ENCODE measurements at regions not wholly inside any gene's neighbourhood (a gene's known extent, or its start where the extent isn't known, plus 50 kb on each side); places are given as distances from the start of the nearest gene placed in this dataset.
"Not testable (repeated sequence)": the region's sequence is repeated elsewhere in the genome, so short reads cannot be mapped to it uniquely, and the experiment has no call there.

DNA sequence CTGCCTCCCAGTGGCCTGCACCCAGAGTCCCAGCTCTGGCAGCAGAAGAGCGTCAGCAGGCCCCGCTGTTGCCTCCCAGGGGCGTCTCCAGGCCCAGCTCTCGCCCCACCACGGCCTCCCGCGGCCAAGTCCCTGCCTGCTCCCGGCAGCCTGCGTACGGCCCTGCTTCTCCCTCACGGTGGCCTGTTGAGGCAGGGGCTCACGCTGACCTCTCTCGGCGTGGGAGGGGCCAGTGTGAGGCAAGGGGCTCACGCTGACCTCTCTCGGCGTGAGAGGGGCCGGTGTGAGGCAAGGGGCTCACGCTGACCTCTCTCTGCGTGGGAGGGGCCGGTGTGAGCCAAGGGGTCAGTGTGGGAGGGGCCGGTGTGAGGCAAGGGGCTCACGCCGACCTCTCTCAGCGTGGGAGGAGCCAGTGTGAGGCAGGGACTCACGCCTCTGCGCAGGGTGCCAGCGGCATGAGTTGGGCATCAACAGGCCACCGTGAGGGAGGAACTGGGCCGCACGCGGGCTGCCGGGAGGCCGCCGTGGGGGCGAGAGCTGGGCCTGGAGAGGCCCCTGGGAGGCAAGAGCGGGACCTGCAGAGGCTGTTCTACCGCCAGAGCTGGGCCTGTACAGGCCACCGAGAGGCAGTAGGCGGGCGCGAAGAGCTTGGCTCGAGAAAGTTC, 254.1 kb upstream of the NUPR2 start:
- not testable (repeated sequence) for H3K9ac ChIP-seq (ENCODE audit: low read depth in 1 of 3, low read length in 3 of 3); H3K9me3 ChIP-seq (ENCODE audit: control insufficient read depth in 3 of 3, low read length in 3 of 3); H3K36me3 ChIP-seq (ENCODE audit: control insufficient read depth in 3 of 3, insufficient read depth in 3 of 3, low read length in 3 of 3); H3K4me3 ChIP-seq (ENCODE audit: low read length in 3 of 3); H3K4me1 ChIP-seq (ENCODE audit: control insufficient read depth in 3 of 3, insufficient read depth in 3 of 3, low read length in 3 of 3); H3K27me3 ChIP-seq (ENCODE audit: control insufficient read depth in 3 of 3, insufficient read depth in 3 of 3, low read length in 3 of 3); H3K27ac ChIP-seq (ENCODE audit: low read depth, low read length)

DNA sequence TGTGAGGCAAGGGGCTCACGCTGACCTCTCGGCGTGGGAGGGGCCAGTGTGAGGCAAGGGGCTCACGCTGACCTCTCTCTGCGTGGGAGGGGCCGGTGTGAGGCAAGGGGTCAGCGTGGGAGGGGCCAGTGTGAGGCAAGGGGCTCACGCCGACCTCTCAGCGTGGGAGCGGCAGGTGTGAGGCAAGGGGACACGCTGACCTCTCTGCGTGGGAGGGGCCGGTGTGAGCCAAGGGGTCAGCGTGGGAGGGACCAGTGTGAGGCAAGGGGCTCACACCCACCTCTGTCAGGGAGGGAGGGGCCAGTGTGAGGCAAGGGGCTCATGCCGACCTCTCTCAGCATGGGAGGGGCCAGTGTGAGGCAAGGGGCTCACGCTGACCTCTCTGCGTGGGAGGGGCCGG, 251.7 kb upstream of the NUPR2 start:
- H3K9ac ChIP-seq (ENCODE audit: low read depth in 1 of 3, low read length in 3 of 3); H3K27me3 ChIP-seq (ENCODE audit: control insufficient read depth in 3 of 3, insufficient read depth in 3 of 3, low read length in 3 of 3); H3K4me3 ChIP-seq (ENCODE audit: low read length in 3 of 3); H3K9me3 ChIP-seq (ENCODE audit: control insufficient read depth in 3 of 3, low read length in 3 of 3); H3K36me3 ChIP-seq (ENCODE audit: control insufficient read depth in 3 of 3, insufficient read depth in 3 of 3, low read length in 3 of 3); H3K27ac ChIP-seq (ENCODE audit: low read depth, low read length); H3K4me1 ChIP-seq (ENCODE audit: control insufficient read depth in 3 of 3, insufficient read depth in 3 of 3, low read length in 3 of 3): not testable (repeated sequence)

DNA sequence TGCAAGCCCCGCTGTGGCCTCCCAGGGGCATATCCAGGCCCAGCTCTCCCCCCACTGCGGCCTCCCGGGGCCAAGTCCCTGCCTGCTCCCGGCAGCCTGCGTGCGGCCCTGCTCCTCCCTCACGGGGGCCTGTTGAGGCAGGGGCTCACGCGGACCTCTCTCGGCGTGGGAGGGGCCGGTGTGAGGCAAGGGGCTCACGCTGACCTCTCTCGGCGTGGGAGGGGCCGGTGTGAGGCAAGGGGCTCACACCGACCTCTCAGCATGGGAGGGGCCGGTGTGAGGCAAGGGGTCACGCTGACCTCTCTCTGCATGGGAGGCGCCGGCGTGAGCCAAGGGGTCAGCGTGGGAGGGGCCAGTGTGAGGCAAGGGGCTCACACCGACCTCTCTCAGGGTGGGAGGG, 251.2 kb upstream of the NUPR2 start:
- not testable (repeated sequence) for H3K9me3 ChIP-seq (ENCODE audit: control insufficient read depth in 3 of 3, low read length in 3 of 3); H3K36me3 ChIP-seq (ENCODE audit: control insufficient read depth in 3 of 3, insufficient read depth in 3 of 3, low read length in 3 of 3); H3K27ac ChIP-seq (ENCODE audit: low read depth, low read length); H3K4me3 ChIP-seq (ENCODE audit: low read length in 3 of 3); H3K4me1 ChIP-seq (ENCODE audit: control insufficient read depth in 3 of 3, insufficient read depth in 3 of 3, low read length in 3 of 3); H3K27me3 ChIP-seq (ENCODE audit: control insufficient read depth in 3 of 3, insufficient read depth in 3 of 3, low read length in 3 of 3); H3K9ac ChIP-seq (ENCODE audit: low read depth in 1 of 3, low read length in 3 of 3)

DNA sequence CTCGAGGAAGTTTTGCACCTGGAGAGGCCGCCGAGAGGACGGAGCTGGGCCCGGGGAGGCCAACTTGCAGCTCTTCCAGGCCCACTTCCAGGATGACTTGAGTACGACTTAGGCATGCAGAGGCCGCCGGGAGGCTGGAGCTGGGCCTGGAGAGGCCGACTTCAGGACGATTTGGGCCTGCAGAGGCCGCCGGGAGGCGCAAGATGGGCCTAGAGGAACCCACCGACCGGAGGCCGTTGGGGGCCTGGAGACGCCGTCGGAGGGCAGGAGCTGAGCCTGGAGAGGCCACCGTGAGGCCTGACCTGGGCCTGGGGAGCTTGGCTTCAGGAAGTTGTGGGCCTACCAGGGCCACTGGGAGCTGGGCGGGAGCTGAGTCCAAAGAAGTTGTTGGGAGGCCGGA, 250.5 kb upstream of the NUPR2 start:
- H3K27ac ChIP-seq (ENCODE audit: low read depth, low read length); H3K9ac ChIP-seq (ENCODE audit: low read depth in 1 of 3, low read length in 3 of 3); H3K9me3 ChIP-seq (ENCODE audit: control insufficient read depth in 3 of 3, low read length in 3 of 3); H3K36me3 ChIP-seq (ENCODE audit: control insufficient read depth in 3 of 3, insufficient read depth in 3 of 3, low read length in 3 of 3); H3K4me1 ChIP-seq (ENCODE audit: control insufficient read depth in 3 of 3, insufficient read depth in 3 of 3, low read length in 3 of 3); H3K4me3 ChIP-seq (ENCODE audit: low read length in 3 of 3); H3K27me3 ChIP-seq (ENCODE audit: control insufficient read depth in 3 of 3, insufficient read depth in 3 of 3, low read length in 3 of 3): not testable (repeated sequence)

DNA sequence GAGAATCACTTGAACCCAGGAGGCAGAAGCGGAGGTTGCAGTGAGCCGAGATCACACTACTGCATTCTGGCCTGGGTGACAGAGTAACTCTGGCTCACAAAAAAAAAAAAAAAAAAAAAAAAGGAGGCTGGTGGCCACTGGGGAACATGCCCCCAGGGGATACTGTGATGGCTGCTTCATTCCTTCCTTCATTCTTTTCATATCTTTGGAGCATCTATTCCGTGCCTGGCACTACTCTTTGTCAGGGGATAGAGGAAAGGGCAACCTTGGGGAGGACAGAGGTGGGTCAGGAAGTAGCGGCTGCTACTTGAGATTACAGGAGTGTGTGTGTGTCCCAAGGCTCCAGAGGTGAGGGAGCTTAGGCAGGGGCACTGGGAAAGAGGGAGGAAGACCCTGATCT, 236.4 kb upstream of the NUPR2 start:
- H3K27me3 ChIP-seq (ENCODE audit: control insufficient read depth in 3 of 3, insufficient read depth in 3 of 3, low read length in 3 of 3); H3K9ac ChIP-seq (ENCODE audit: low read depth in 1 of 3, low read length in 3 of 3); H3K4me1 ChIP-seq (ENCODE audit: control insufficient read depth in 3 of 3, insufficient read depth in 3 of 3, low read length in 3 of 3); H3K9me3 ChIP-seq (ENCODE audit: control insufficient read depth in 3 of 3, low read length in 3 of 3); H3K27ac ChIP-seq (ENCODE audit: low read depth, low read length); H3K36me3 ChIP-seq (ENCODE audit: control insufficient read depth in 3 of 3, insufficient read depth in 3 of 3, low read length in 3 of 3); H3K4me3 ChIP-seq (ENCODE audit: low read length in 3 of 3): not testable (repeated sequence)

DNA sequence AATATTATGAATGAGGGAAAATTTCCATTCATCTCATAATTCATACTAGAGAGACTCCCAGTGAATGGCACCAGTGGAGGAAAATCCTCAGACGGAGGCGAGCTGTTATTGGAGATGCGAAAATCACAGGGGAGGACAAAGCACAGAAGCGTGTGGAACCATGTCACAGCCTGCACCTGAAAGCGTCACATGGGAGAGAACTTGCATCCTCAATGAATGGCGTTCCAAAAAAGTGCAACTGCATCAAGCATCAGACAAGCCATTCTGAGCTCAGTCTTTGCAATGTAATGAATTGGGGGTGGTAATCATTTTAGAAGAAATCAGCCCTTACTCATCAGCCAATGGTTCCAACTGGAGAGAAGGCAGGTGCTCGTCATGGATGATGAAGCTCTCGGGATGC, 235.0 kb upstream of the NUPR2 start:
- H3K4me1 ChIP-seq (ENCODE audit: control insufficient read depth in 3 of 3, insufficient read depth in 3 of 3, low read length in 3 of 3); H3K36me3 ChIP-seq (ENCODE audit: control insufficient read depth in 3 of 3, insufficient read depth in 3 of 3, low read length in 3 of 3); H3K9ac ChIP-seq (ENCODE audit: low read depth in 1 of 3, low read length in 3 of 3): not testable (repeated sequence)

DNA sequence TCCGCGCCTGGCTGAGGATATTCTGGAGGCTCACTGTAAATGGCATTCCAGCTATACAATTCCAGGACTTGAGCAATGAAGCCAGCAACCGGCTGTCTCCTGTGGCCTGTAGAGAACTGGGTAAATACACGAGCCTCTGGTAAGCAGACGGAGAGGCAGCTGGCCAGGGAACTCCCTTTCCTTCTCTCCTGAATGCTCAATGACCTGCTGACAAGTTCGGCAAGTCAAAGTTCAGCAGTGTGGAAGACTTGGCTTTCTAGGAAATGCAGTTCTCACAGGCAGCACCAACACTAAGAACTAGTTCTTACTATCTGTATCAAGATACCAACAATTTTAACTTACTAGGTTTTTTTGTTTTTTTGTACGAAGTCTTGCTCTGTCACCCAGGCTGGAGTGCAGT, 232.1 kb upstream of the NUPR2 start:
- not testable (repeated sequence) for H3K4me3 ChIP-seq (ENCODE audit: low read length in 3 of 3); H3K4me1 ChIP-seq (ENCODE audit: control insufficient read depth in 3 of 3, insufficient read depth in 3 of 3, low read length in 3 of 3); H3K36me3 ChIP-seq (ENCODE audit: control insufficient read depth in 3 of 3, insufficient read depth in 3 of 3, low read length in 3 of 3); H3K27ac ChIP-seq (ENCODE audit: low read depth, low read length); H3K27me3 ChIP-seq (ENCODE audit: control insufficient read depth in 3 of 3, insufficient read depth in 3 of 3, low read length in 3 of 3); H3K9me3 ChIP-seq (ENCODE audit: control insufficient read depth in 3 of 3, low read length in 3 of 3); H3K9ac ChIP-seq (ENCODE audit: low read depth in 1 of 3, low read length in 3 of 3)

More for the DNA sequence above, 235.0 kb upstream of the NUPR2 start:
- H3K27ac ChIP-seq (ENCODE audit: low read depth, low read length); H3K9me3 ChIP-seq (ENCODE audit: control insufficient read depth in 3 of 3, low read length in 3 of 3); H3K27me3 ChIP-seq (ENCODE audit: control insufficient read depth in 3 of 3, insufficient read depth in 3 of 3, low read length in 3 of 3); H3K4me3 ChIP-seq (ENCODE audit: low read length in 3 of 3): not testable (repeated sequence)

DNA sequence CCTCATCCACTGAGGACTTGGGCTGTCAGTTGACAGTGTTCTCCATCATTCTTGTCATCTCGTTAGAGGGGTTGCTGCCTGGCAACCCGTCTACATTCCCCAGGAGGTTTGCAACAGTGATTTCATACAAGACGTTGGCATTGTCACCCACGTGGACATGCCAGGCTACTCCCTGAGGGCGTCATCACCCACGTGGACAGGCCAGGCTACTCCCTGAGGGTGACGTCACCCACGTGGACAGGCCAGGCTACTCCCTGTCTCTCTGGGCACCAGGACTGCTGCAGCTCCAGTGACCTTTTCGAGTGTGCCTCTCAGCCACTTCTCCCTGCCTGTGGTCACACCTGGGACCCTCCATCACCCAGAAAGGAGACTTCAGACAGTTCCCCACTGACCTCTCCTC, 212.1 kb upstream of the NUPR2 start:
- not testable (repeated sequence) for H3K9ac ChIP-seq (ENCODE audit: low read depth in 1 of 3, low read length in 3 of 3); H3K27me3 ChIP-seq (ENCODE audit: control insufficient read depth in 3 of 3, insufficient read depth in 3 of 3, low read length in 3 of 3); H3K27ac ChIP-seq (ENCODE audit: low read depth, low read length); H3K9me3 ChIP-seq (ENCODE audit: control insufficient read depth in 3 of 3, low read length in 3 of 3); H3K36me3 ChIP-seq (ENCODE audit: control insufficient read depth in 3 of 3, insufficient read depth in 3 of 3, low read length in 3 of 3); H3K4me3 ChIP-seq (ENCODE audit: low read length in 3 of 3); H3K4me1 ChIP-seq (ENCODE audit: control insufficient read depth in 3 of 3, insufficient read depth in 3 of 3, low read length in 3 of 3)

DNA sequence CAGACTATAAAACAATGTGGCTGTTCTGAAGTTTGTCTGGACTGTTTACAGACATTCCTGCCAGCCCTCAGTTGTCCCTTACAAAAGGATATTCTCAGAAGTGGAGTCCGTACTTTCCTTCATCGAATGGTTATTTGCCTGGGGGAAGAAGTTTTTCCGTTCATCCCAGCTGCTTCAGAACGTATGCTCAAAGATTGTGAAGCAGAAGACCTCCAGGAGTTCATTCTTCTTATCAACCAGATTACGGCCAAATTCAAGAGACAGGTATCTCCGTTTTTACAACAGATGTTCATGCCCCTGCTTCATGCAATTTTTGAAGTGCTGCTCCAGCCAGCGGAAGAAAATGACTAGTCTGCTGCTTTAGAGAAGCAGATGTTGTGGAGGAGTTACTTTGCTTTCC, 174.3 kb upstream of the NUPR2 start:
- H3K9me3 ChIP-seq (ENCODE audit: control insufficient read depth in 3 of 3, low read length in 3 of 3), result no peaks in the 10 kb centered on the region
- no peak overlapping the region for H3K9ac ChIP-seq (ENCODE audit: low read depth in 1 of 3, low read length in 3 of 3)
- no peaks in the 10 kb centered on the region for H3K27me3 ChIP-seq (ENCODE audit: control insufficient read depth in 3 of 3, insufficient read depth in 3 of 3, low read length in 3 of 3)
- H3K4me3 ChIP-seq (ENCODE audit: low read length in 3 of 3), result no peak overlapping the region
- no peaks in the 10 kb centered on the region for H3K4me1 ChIP-seq (ENCODE audit: control insufficient read depth in 3 of 3, insufficient read depth in 3 of 3, low read length in 3 of 3)
- H3K27ac ChIP-seq (ENCODE audit: low read depth, low read length), result no peak overlapping the region
- H3K36me3 ChIP-seq (ENCODE audit: control insufficient read depth in 3 of 3, insufficient read depth in 3 of 3, low read length in 3 of 3), result no peaks in the 10 kb centered on the region

DNA sequence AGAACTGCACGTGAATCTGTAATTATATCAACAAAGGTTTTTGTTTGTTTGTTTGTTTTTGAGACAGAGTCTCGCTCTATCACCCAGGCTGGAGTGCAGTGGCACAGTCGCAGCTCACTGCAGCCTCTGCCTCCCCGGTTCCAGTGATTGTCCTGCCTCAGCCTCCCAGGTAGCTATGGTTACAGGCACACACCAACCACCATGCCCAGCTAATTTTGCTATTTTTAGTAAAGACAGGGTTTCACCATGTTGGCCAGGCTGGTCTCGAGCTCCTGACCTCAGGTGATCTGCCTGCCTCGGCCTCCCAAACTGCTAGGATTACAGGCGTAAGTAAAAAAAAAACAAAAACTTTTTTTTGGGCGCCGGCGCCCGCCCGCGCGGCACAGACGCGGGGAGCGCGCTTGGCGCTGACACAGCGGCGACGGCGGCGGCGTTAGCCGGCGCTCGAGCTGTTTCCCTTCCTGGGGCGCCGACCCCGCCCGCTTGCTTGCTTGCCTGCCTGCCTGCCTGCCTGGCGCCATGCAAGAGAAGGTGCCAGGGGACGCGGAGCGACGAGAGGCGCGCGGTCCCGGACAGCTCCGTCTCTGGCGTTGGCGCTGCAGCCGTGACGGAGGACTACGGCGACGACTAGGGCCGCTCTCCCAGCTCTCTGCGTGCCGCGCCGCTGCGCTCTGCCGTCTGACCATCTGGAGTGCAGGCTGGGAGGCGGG, 171.4 kb upstream of the NUPR2 start:
- Histone ChIP-seq H3K9me3 (ENCODE audit: control insufficient read depth in 3 of 3, low read length in 3 of 3) (no peaks in the 10 kb centered on the region), H3K4me1 (ENCODE audit: control insufficient read depth in 3 of 3, insufficient read depth in 3 of 3, low read length in 3 of 3) (no peaks in the 10 kb centered on the region), H3K4me3 (ENCODE audit: low read length in 3 of 3) (peak overlapping the region; percentile 50 to 59 (median 54)), H3K27ac (ENCODE audit: low read depth, low read length) (no peak overlapping the region), H3K9ac (ENCODE audit: low read depth in 1 of 3, low read length in 3 of 3) (peak overlapping the region in 2 of 3 donors; percentile 23 to 69), H3K27me3 (ENCODE audit: control insufficient read depth in 3 of 3, insufficient read depth in 3 of 3, low read length in 3 of 3) (no peaks in the 10 kb centered on the region), H3K36me3 (ENCODE audit: control insufficient read depth in 3 of 3, insufficient read depth in 3 of 3, low read length in 3 of 3) (no peaks in the 10 kb centered on the region)

All from skeletal muscle tissue (tissue), 3 donors.